ENCODE measurements at regions not wholly inside any gene's neighbourhood (a gene's known extent, or its start where the extent isn't known, plus 50 kb on each side); places are given as distances from the start of the nearest gene placed in this dataset.

DNA sequence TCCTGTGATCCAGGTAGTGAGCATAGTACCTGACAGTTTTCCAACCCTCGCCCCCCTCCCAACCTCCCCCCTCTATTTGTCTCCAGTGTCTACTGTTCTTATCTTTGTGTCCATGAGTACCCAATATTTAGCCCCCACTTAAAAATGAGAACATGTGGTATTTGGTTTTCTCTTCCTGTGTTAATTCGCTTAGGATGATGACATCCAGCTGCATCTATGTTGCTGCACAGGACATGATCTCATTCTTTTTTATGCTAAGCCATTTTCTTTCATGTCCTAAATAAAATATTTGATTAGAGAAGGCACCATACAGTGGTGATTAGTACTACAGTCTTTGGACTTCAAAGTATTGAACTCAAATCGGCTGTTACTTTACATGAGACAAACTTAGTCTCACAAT lies 1087.9 kb downstream of the CBLN2 start:
- Histone ChIP-seq H3K27ac (no peak overlapping the region), H3K36me3 (no peaks in the 10 kb centered on the region), H3K27me3 (replicated peaks) (no peaks in the 10 kb centered on the region), H3K4me3 (no peak overlapping the region), H3K4me1 (replicated peaks) (no peaks in the 10 kb centered on the region), H3K9me3 (replicated peaks) (no peaks in the 10 kb centered on the region)
- DNase-seq (ENCODE audit: low read depth in 1 of 2, low spot score in 2 of 2): no peak

DNA sequence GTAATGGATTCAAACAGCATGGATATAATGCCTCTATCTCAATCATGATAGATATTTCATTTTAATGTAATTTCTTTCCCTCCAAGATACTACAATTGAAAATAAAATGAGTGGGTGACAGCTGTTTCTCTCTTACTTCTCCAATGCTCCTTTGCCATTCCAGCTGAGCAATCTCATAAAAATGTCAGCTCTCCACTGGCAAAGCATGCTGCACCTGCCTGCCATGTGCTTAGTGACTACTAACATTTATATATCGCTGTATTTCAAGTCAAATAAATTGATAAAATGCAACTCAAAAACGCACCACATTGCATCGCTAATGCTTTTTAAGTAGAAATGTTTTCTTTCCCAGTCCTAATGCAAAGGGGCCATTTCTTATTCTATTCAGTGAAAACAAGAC lies 1093.9 kb downstream of the CBLN2 start:
- no peak overlapping the region for H3K27ac ChIP-seq
- no peaks in the 10 kb centered on the region for H3K27me3 ChIP-seq (replicated peaks)
- H3K9me3 ChIP-seq (replicated peaks): no peaks in the 10 kb centered on the region
- no peaks in the 10 kb centered on the region for H3K36me3 ChIP-seq
- no peak for DNase-seq (ENCODE audit: low read depth in 1 of 2, low spot score in 2 of 2)
- no peak overlapping the region for H3K4me3 ChIP-seq
- H3K4me1 ChIP-seq (replicated peaks): no peaks in the 10 kb centered on the region

DNA sequence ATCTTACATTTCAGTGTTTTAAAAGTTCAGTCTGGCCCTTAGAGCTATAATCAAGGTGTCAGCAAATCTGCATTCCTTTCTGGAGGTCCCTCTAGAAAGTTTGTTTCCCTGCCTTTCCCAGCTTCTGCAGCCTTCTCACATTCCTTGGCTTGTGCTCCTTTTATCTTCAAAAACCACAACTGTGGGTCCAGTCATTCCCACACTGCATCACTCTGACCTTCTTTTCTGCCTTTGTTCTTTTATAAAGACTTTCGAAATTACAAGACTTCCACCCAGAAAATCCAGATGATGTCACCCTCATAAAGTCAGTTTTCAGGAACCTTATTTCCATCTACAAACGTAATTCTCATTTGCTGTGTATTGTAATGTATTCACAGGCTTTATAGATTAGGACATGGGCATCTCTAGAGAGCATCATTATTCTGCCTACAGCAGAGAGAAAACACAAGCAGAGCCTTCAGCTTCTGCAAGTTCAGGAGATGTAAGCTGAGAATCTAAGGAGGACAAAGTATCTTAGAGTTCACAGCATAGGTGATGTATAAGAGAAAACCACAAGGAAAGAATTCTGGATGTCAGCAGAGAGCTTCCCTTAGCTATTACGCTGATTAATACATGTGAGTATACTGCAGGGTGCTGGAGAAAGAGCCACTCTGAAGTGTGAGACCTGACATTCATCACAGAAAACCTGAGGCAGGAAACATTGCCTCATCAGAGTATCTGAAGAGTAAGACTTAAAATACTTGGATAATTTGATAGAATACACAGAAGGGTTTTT lies 1100.2 kb downstream of the CBLN2 start:
- Histone ChIP-seq H3K4me3 (no peak overlapping the region), H3K36me3 (no peaks in the 10 kb centered on the region), H3K27ac (no peak overlapping the region), H3K27me3 (replicated peaks) (no peaks in the 10 kb centered on the region), H3K4me1 (replicated peaks) (no peaks in the 10 kb centered on the region), H3K9me3 (replicated peaks) (no peaks in the 10 kb centered on the region)
- DNase-seq (ENCODE audit: low read depth in 1 of 2, low spot score in 2 of 2): no peak

DNA sequence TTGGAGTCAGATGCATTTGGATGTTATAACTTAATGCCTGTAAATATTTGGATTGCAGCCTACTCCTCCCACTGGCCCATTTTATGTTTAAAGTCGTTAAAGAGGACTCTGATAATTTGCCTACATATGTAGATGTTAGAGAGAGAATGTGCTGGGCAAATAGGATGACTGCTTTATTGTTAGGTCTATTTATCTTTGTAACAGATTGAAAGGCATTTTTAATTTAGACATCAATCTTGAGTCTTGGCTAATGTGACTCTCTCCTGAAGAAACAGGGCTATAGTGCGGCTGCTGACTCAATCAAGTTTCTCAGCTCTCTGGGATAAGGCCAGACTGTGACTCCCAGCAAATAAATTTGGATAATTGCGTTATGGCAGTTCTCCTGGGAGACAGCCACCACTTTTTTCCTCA lies 1101.4 kb downstream of the CBLN2 start:
- Histone ChIP-seq H3K27ac (no peak overlapping the region), H3K27me3 (replicated peaks) (no peaks in the 10 kb centered on the region), H3K4me1 (replicated peaks) (no peaks in the 10 kb centered on the region), H3K36me3 (no peaks in the 10 kb centered on the region), H3K4me3 (no peak overlapping the region), H3K9me3 (replicated peaks) (no peaks in the 10 kb centered on the region)
- no peak for DNase-seq (ENCODE audit: low read depth in 1 of 2, low spot score in 2 of 2)

DNA sequence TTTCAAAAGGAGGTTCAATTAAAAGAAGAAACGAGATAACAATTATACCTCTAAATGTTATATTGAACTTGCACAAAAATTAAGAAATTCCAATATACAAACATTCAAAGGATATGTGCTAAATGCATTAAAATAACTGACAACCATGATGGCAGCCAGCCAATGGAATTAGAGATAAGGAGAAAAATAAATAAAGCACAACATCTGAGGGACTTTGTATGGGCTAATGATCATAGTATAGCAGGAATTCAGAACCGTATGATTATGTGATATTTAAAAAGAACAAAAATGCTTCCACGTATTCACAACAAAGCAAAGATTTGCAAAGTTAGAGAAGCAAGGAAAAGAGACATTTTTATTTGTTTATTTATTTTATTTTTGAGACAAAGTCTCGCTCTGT lies 1103.0 kb downstream of the CBLN2 start:
- no peak overlapping the region for H3K27ac ChIP-seq
- no peaks in the 10 kb centered on the region for H3K4me1 ChIP-seq (replicated peaks)
- no peak overlapping the region for H3K4me3 ChIP-seq
- H3K36me3 ChIP-seq: no peaks in the 10 kb centered on the region
- no peaks in the 10 kb centered on the region for H3K27me3 ChIP-seq (replicated peaks)
- DNase-seq (ENCODE audit: low read depth in 1 of 2, low spot score in 2 of 2): no peak
- no peaks in the 10 kb centered on the region for H3K9me3 ChIP-seq (replicated peaks)

DNA sequence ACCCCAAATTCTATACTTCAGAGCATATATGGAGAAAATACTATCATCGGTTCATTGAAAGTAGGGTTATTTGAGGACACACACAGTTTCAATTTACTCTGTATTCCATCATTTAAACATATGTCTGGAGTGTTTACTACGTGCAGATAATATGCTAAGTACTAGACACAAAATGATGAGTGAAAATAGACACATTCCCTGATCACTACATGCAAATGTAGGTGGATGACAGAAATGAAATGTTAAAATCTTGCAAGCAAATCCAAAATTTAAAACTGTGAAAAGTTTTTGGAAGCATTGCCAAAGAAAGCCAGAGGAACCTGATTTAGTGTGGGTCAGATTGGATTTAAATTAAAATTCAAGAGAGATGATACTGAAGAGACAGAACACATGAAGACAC lies 1106.6 kb downstream of the CBLN2 start:
- DNase-seq (ENCODE audit: low read depth in 1 of 2, low spot score in 2 of 2): no peak
- Histone ChIP-seq H3K9me3 (replicated peaks) (no peaks in the 10 kb centered on the region), H3K27me3 (replicated peaks) (no peaks in the 10 kb centered on the region), H3K4me1 (replicated peaks) (no peaks in the 10 kb centered on the region), H3K4me3 (no peak overlapping the region), H3K27ac (no peak overlapping the region), H3K36me3 (no peaks in the 10 kb centered on the region)

DNA sequence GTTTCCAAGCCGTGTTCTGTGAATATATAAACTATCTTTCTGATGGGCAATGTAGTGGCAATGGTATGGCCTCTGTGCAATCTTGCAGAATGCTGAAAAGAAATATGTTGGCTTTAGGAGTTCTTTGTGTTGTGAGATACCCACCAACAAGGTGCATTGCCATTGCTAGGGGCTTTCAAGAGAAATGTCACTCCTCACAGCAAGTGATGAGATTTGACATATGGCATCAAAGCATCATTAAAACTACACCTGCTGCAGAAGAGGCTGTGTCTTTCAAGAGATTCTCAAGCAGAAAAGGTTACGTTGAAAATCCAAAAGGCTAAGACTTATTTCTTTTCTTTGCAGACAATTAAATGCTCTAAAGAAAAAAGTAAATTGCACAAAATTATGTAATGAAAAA lies 1110.8 kb downstream of the CBLN2 start:
- Histone ChIP-seq H3K36me3 (no peaks in the 10 kb centered on the region), H3K27ac (no peak overlapping the region), H3K4me3 (no peak overlapping the region), H3K4me1 (replicated peaks) (no peaks in the 10 kb centered on the region), H3K27me3 (replicated peaks) (no peaks in the 10 kb centered on the region), H3K9me3 (replicated peaks) (no peaks in the 10 kb centered on the region)
- no peak for DNase-seq (ENCODE audit: low read depth in 1 of 2, low spot score in 2 of 2)

DNA sequence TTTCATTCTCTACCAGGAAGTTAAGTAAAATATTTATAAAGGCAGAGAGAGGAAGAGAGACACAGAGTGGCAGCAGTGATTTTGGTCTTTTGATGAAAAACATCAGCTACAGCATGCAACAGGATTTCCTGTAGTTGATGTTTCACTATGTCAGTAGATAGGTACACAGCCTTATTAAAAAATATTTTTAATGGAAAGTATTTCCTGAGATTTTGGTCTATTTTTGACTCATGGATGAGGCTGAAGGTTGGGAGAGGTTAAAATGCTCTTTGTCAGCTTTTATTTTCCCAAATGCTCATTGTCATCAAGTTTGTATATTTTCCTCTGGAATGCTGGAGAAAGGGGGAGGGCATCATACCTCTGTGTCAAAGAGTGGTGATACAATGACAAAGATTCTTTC lies 1112.5 kb downstream of the CBLN2 start:
- no peak for DNase-seq (ENCODE audit: low read depth in 1 of 2, low spot score in 2 of 2)
- no peaks in the 10 kb centered on the region for H3K36me3 ChIP-seq
- H3K4me1 ChIP-seq (replicated peaks): no peaks in the 10 kb centered on the region
- no peak overlapping the region for H3K4me3 ChIP-seq
- no peaks in the 10 kb centered on the region for H3K9me3 ChIP-seq (replicated peaks)
- no peak overlapping the region for H3K27ac ChIP-seq
- no peaks in the 10 kb centered on the region for H3K27me3 ChIP-seq (replicated peaks)

DNA sequence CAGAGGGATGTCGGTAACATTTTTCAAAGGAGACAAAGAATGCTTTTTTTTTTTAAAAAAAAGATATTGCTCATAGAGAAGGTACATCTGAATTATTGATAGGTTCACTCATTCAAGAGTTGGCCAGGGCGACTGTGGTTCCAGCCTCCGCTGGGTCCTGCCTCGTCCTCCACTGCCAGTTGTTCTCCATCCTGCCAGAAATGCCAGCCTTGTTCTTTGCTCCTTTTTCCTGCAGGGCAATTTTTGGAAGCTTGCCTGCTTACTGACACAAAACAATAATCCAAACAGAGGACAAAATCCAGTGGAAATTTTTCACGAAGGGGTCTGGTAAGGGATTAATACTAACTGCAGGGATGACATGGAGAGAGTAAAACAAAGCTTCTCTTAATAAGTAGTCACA lies 1113.0 kb downstream of the CBLN2 start:
- Histone ChIP-seq H3K4me3 (no peak overlapping the region), H3K36me3 (no peaks in the 10 kb centered on the region), H3K27me3 (replicated peaks) (no peaks in the 10 kb centered on the region), H3K27ac (no peak overlapping the region), H3K9me3 (replicated peaks) (no peaks in the 10 kb centered on the region), H3K4me1 (replicated peaks) (no peaks in the 10 kb centered on the region)
- DNase-seq (ENCODE audit: low read depth in 1 of 2, low spot score in 2 of 2): no peak

DNA sequence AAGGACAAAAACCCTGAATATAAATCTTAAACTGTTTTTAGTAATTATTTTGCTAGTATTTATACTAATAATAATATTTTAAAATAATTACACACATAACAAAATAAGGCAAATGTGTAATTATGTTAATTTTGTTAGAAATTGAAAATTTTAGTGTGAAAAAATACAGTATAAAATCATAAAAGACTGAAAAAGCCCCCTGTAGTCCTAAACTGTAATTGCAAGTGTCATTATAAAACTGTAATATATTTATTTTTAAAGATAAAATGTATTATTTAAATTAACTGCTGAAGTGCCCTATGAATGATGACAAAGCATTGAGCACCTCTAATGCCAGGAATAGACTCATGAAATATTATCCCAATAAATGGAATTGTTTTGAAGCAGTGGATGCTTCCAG lies 1117.7 kb downstream of the CBLN2 start:
- Histone ChIP-seq H3K27me3 (replicated peaks) (no peaks in the 10 kb centered on the region), H3K4me1 (replicated peaks) (no peaks in the 10 kb centered on the region), H3K4me3 (no peak overlapping the region), H3K27ac (no peak overlapping the region), H3K9me3 (replicated peaks) (no peaks in the 10 kb centered on the region), H3K36me3 (no peaks in the 10 kb centered on the region)
- DNase-seq (ENCODE audit: low read depth in 1 of 2, low spot score in 2 of 2): no peak

DNA sequence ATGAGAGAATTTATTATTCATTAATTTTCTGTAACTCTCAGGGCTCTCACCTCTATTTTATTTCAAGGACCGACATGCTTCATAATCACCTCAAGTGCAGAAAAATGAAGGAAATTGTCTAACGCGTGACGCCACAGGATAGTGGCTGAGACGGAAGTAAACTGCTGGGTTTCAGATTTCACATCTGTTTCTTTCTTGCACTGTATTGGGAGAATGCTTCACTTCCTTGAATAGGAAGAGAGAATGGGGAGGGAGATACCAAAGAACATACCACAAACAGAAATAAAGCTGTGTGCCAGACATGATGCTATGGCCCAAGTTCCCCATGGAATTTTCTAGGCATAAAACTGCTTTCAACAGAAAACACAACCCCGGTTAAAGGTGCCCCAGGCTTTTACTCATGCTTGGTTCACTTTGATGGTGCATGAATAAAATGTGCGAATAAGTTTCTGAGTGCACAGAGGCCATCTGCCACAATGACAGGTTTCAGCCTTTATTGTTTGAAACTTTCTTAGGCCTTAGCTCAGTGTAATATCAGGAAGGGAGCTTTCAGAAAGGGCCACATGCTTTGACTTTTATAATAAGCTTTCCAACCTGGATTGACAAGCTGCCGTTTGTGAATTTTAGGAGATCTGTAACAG lies 1116.4 kb downstream of the SOCS6 start:
- Histone ChIP-seq H3K36me3 (no peaks in the 10 kb centered on the region), H3K27ac (no peak overlapping the region), H3K9me3 (replicated peaks) (no peaks in the 10 kb centered on the region), H3K4me3 (no peak overlapping the region), H3K27me3 (replicated peaks) (no peaks in the 10 kb centered on the region), H3K4me1 (replicated peaks) (no peaks in the 10 kb centered on the region)
- no peak for DNase-seq (ENCODE audit: low read depth in 1 of 2, low spot score in 2 of 2)

DNA sequence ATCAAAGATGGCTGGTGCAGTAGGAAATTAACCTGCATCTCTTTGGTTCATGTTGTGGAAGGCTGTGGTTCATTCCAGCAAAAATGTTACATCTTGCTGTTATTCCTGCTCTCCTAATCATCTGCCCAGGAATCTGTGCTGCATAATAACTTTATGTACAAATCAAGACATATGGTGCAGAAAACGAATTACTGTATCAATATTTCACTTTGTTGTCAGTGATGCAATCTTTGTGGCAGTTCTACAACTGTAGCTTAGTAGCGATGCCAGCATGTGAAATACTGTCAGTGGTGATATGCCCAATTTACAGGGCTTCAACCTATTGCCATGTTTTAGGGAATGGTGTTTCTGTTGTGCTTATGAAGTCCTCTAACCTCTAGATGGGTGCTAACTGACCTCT lies 1114.7 kb downstream of the SOCS6 start:
- Histone ChIP-seq H3K27me3 (replicated peaks) (no peaks in the 10 kb centered on the region), H3K27ac (no peak overlapping the region), H3K4me3 (no peak overlapping the region), H3K36me3 (no peaks in the 10 kb centered on the region), H3K4me1 (replicated peaks) (no peaks in the 10 kb centered on the region), H3K9me3 (replicated peaks) (no peaks in the 10 kb centered on the region)
- no peak for DNase-seq (ENCODE audit: low read depth in 1 of 2, low spot score in 2 of 2)

DNA sequence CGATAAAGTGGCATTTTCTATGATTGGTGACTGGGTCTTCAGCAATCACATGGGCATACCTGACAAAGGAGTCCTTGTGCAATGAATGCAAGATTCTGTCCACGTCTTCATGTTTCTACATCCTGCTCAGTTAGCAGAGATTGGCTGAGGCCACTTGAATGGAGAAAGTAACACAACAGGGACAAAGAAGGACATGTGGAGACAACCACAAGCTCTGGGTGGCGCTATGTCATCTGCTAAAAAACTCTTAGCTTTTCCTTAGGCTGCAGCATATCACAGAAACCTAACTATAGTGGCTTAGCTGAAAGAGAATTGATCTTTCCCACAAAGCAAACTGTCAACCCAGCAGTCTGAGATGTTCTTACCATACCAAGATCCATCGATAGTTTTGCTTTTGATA lies 1109.7 kb downstream of the SOCS6 start:
- H3K4me3 ChIP-seq: no peak overlapping the region
- H3K36me3 ChIP-seq: no peaks in the 10 kb centered on the region
- H3K4me1 ChIP-seq (replicated peaks): no peaks in the 10 kb centered on the region
- DNase-seq (ENCODE audit: low read depth in 1 of 2, low spot score in 2 of 2): no peak
- no peaks in the 10 kb centered on the region for H3K27me3 ChIP-seq (replicated peaks)
- no peak overlapping the region for H3K27ac ChIP-seq
- H3K9me3 ChIP-seq (replicated peaks): no peaks in the 10 kb centered on the region

DNA sequence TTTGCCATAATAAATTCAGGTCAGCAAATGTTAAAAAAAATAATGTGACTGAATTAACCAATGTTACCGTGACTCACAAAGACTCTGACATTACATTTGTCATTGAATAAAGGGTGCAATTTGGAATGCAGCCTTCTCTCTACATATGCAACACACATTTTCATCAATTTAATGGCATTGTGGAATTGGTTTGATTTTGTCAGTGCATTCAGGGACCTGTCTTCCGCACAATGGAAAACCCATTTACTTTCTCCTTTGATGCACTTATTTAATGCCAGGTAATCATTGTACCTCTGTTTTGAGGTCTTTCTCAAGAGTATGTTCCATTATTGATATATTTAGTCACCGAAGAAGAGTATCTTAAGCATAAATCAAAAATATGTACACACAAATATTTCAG lies 1099.3 kb downstream of the SOCS6 start:
- Histone ChIP-seq H3K27ac (no peak overlapping the region), H3K4me3 (no peak overlapping the region), H3K36me3 (no peaks in the 10 kb centered on the region), H3K9me3 (replicated peaks) (no peaks in the 10 kb centered on the region), H3K27me3 (replicated peaks) (no peaks in the 10 kb centered on the region), H3K4me1 (replicated peaks) (no peaks in the 10 kb centered on the region)
- DNase-seq (ENCODE audit: low read depth in 1 of 2, low spot score in 2 of 2): no peak
